ENCODE measurements at regions not wholly inside any gene's neighbourhood (a gene's known extent, or its start where the extent isn't known, plus 50 kb on each side); places are given as distances from the start of the nearest gene placed in this dataset.

DNA sequence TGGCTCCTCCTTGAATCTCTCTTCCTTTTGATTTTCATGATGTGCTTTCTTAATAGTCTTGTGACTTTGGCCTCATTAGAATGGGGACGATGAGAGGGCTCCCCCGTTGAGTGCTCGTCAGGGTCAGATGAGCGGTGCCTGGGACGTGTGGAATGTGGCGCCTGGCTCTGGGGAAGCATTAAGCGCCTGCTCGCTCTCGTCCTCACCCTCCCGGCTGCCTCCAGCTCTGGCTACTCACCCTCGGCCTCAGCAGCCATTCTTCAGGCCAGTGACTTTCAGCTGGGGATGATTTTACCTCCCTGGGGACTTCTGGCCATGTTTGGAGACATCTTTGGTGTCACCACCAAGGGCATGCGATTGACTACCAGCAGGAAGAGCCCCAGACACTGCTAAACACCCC is 69.7 kb downstream of the RPS6KA4 start:
- no peak overlapping the region for H3K27ac ChIP-seq
- no peak overlapping the region for H3K4me3 ChIP-seq (ENCODE audit: low read depth in 1 of 2, low read length in 1 of 2)
- H3K36me3 ChIP-seq, result no peaks in the 10 kb centered on the region
- no peaks in the 10 kb centered on the region for H3K4me1 ChIP-seq (ENCODE audit: control insufficient read depth in 1 of 2, insufficient read depth in 1 of 2, low read depth in 1 of 2, low read length in 1 of 2)
- no peaks in the 10 kb centered on the region for H3K9me3 ChIP-seq
- H3K27me3 ChIP-seq, result no peaks in the 10 kb centered on the region
- TF ChIP-seq, protein P1, sequence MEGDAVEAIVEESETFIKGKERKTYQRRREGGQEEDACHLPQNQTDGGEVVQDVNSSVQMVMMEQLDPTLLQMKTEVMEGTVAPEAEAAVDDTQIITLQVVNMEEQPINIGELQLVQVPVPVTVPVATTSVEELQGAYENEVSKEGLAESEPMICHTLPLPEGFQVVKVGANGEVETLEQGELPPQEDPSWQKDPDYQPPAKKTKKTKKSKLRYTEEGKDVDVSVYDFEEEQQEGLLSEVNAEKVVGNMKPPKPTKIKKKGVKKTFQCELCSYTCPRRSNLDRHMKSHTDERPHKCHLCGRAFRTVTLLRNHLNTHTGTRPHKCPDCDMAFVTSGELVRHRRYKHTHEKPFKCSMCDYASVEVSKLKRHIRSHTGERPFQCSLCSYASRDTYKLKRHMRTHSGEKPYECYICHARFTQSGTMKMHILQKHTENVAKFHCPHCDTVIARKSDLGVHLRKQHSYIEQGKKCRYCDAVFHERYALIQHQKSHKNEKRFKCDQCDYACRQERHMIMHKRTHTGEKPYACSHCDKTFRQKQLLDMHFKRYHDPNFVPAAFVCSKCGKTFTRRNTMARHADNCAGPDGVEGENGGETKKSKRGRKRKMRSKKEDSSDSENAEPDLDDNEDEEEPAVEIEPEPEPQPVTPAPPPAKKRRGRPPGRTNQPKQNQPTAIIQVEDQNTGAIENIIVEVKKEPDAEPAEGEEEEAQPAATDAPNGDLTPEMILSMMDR (IDR thresholded peaks at IDR 0.05), result no peak

DNA sequence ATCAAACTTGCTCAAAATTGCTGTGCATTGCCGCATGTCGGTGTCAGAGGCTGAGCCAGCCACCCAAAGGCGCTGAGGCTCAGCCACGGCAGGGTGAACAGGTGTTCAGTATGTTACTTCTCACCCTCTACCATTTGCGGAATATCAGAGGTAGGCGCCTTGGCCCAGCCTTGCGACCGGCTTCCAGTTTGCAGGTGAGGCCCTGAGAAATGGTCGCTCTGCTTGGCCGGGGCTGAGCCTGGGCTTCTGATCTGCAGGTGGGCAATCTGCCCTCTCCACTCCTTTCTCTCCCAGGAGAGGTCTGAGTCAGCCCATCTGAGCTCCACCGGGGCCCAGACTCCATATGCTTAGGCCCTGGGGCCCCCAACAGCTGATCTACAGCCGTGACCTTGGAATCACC is 71.0 kb downstream of the RPS6KA4 start:
- no peak overlapping the region for H3K4me3 ChIP-seq (ENCODE audit: low read depth in 1 of 2, low read length in 1 of 2)
- TF ChIP-seq, protein P1 (IDR thresholded peaks at IDR 0.05), result no peak
- H3K36me3 ChIP-seq, result no peaks in the 10 kb centered on the region

DNA sequence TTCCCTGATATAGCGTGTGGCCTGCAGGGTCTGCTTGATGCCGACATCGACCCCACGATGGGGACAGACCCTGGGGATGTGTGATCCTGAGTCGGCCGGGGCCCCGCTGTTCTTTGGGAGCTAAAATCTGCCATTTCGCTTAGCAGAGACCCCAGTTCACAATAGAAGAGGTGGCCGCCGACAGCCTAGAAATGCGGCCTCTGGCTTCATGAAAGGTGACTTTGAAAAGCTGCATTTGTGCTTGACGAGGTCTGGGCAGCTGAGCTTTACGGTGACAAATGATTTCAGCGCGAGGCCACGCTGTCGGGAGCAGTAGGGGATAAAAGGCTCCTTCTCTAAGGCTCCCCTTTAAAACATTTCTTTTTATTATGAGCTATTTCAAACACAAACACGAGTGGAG is 71.7 kb downstream of the RPS6KA4 start:
- Histone ChIP-seq H3K9me3 (no peaks in the 10 kb centered on the region), H3K27me3 (peaks cover 6% of the 10 kb centered on the region), H3K27ac (no peak overlapping the region), H3K4me3 (ENCODE audit: low read depth in 1 of 2, low read length in 1 of 2) (no peak overlapping the region), H3K4me1 (ENCODE audit: control insufficient read depth in 1 of 2, insufficient read depth in 1 of 2, low read depth in 1 of 2, low read length in 1 of 2) (no peaks in the 10 kb centered on the region), H3K36me3 (no peaks in the 10 kb centered on the region)
- TF ChIP-seq, protein P1 (IDR thresholded peaks at IDR 0.05), result no peak

More for the DNA sequence above, 71.0 kb downstream of the RPS6KA4 start:
- Histone ChIP-seq H3K9me3 (no peaks in the 10 kb centered on the region), H3K27me3 (peaks cover 5% of the 10 kb centered on the region), H3K27ac (no peak overlapping the region), H3K4me1 (ENCODE audit: control insufficient read depth in 1 of 2, insufficient read depth in 1 of 2, low read depth in 1 of 2, low read length in 1 of 2) (no peaks in the 10 kb centered on the region)

DNA sequence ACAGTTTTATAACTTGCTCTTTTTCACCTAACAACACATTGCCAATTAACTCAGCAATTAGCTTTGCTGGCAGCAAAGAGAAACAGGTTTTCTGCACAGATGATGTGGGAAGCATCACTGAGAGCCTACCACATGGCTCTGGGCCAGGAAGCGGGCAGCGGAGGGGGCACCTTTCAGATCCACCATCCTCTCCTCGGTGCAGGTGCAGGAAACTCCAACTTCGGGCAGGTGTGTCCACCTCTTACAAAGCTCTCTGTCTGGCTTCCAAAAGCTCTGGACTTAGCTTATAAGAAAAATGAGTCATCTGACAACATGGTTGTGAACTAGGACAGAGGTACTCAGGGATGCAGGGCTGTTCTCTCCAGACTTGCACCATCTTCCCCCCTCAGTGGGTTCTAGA is 77.0 kb downstream of the RPS6KA4 start:
- H3K4me1 ChIP-seq (ENCODE audit: control insufficient read depth in 1 of 2, insufficient read depth in 1 of 2, low read depth in 1 of 2, low read length in 1 of 2), result peaks cover 0 to 5% of the 10 kb centered on the region in 2 experiments
- no peaks in the 10 kb centered on the region for H3K9me3 ChIP-seq
- H3K27me3 ChIP-seq, result peaks cover 44% of the 10 kb centered on the region
- H3K36me3 ChIP-seq, result no peaks in the 10 kb centered on the region
- TF ChIP-seq, protein P1 (IDR thresholded peaks at IDR 0.05), result no peak
- H3K4me3 ChIP-seq (ENCODE audit: low read depth in 1 of 2, low read length in 1 of 2), result no peak overlapping the region
- no peak overlapping the region for H3K27ac ChIP-seq

GRCh38 chr11:64437426-64437825 is 78.5 kb downstream of the RPS6KA4 start:
- Histone ChIP-seq H3K4me1 (ENCODE audit: control insufficient read depth in 1 of 2, insufficient read depth in 1 of 2, low read depth in 1 of 2, low read length in 1 of 2) (peaks cover 0 to 5% of the 10 kb centered on the region in 2 experiments), H3K9me3 (no peaks in the 10 kb centered on the region), H3K36me3 (no peaks in the 10 kb centered on the region), H3K27ac (no peak overlapping the region), H3K4me3 (ENCODE audit: low read depth in 1 of 2, low read length in 1 of 2) (no peak overlapping the region), H3K27me3 (peaks cover 44% of the 10 kb centered on the region)
- TF ChIP-seq, protein P1 (IDR thresholded peaks at IDR 0.05), result no peak
